Neural crest cell (in vitro differentiated cells): ENCODE measurements at regions not wholly inside any gene's neighbourhood (a gene's known extent, or its start where the extent isn't known, plus 50 kb on each side); places are given as distances from the start of the nearest gene placed in this dataset.

Source experiments
- DNase-seq: peaks from one replicate; pipeline ENCODE4 v3.0.0; 2021; ENCODE audit warnings: low read depth, mixed read lengths, low spot score
- H3K27ac Mint-ChIP-seq: one replicate; pipeline ENCODE4 v1.8.0; 2021; ENCODE audit warnings: mild to moderate bottlenecking, mixed read lengths; ENCODE audit not compliant: unreplicated experiment
- H3K27me3 Mint-ChIP-seq: 2 replicates; pipeline ENCODE4 v1.8.0; 2021; ENCODE audit warnings: low read depth, mild to moderate bottlenecking, mixed read lengths
- H3K36me3 Mint-ChIP-seq: 2 replicates; pipeline ENCODE4 v1.8.0; 2021; ENCODE audit warnings: low read depth, mild to moderate bottlenecking, mixed read lengths
- H3K4me1 Mint-ChIP-seq: 2 replicates; pipeline ENCODE4 v1.8.0; 2021; ENCODE audit warnings: mixed read lengths
- H3K4me3 Mint-ChIP-seq: one replicate; pipeline ENCODE4 v1.8.0; 2021; ENCODE audit warnings: mild to moderate bottlenecking, mixed read lengths
- H3K9me3 Mint-ChIP-seq: 2 replicates; pipeline ENCODE4 v1.8.0; 2021; ENCODE audit warnings: mixed read lengths
- CTCF ChIP-seq: fragments of 200-600 bp; sonication (generic); conservative IDR thresholded peaks from 2 replicates; pipeline ENCODE4 v1.5.0; 2021; ENCODE audit warnings: antibody characterized with exemption, mild to moderate bottlenecking

DNA sequence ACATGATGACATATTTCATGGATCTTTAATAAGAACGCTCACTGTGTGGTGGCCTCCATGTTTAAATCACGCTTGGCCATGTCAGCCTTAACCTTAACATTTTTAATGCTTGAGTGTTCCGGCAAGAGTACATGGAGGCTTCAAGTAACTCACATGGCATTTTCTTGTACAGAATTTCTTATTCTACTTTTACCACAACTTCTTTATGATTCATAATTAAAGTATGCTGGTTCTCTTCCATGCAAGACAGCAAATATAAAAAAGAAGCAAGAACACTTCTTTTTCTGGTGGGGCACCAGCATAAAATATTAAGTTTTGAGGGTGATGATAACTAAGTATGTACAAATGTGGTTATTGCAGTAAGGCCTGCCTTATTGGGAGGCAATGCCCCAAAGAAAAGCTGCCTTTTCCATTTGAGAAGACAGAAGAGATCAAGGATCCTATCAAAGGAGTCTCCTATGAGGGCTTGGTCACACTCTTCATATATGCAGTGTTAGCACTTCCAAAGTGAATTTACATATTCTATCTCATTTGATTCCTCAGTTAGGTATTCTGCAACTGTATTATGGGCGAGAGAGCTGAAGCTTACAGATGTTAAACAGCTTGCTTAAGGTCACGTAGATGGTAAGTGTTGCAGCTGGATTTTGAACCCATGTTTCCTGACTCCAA, 382.7 kb upstream of the MEF2C start:
- no peaks in the 10 kb centered on the region for H3K9me3 Mint-ChIP-seq
- H3K27me3 Mint-ChIP-seq: no peaks in the 10 kb centered on the region
- H3K36me3 Mint-ChIP-seq: no peaks in the 10 kb centered on the region
- TF ChIP-seq CTCF: no peak
- no peak for DNase-seq
- no peaks in the 10 kb centered on the region for H3K4me1 Mint-ChIP-seq
- no peak overlapping the region for H3K4me3 Mint-ChIP-seq
- H3K27ac Mint-ChIP-seq: no peak overlapping the region

GRCh38 chr5:89263846-89264245, 380.9 kb upstream of the MEF2C start:
- H3K27ac Mint-ChIP-seq: no peak overlapping the region
- H3K4me3 Mint-ChIP-seq: no peak overlapping the region
- H3K9me3 Mint-ChIP-seq: no peaks in the 10 kb centered on the region
- no peak for DNase-seq
- no peaks in the 10 kb centered on the region for H3K27me3 Mint-ChIP-seq
- no peak for TF ChIP-seq CTCF
- no peaks in the 10 kb centered on the region for H3K36me3 Mint-ChIP-seq
- no peaks in the 10 kb centered on the region for H3K4me1 Mint-ChIP-seq

- H3K27ac Mint-ChIP-seq: no peak overlapping the region
- no peaks in the 10 kb centered on the region for H3K9me3 Mint-ChIP-seq
- no peaks in the 10 kb centered on the region for H3K27me3 Mint-ChIP-seq
- DNase-seq: no peak
- H3K4me3 Mint-ChIP-seq: no peak overlapping the region
- H3K4me1 Mint-ChIP-seq: no peaks in the 10 kb centered on the region
- H3K36me3 Mint-ChIP-seq: no peaks in the 10 kb centered on the region
- no peak for TF ChIP-seq CTCF
These were observed 379.0 kb upstream of the MEF2C start for GRCh38 chr5:89262030-89262429.

DNA sequence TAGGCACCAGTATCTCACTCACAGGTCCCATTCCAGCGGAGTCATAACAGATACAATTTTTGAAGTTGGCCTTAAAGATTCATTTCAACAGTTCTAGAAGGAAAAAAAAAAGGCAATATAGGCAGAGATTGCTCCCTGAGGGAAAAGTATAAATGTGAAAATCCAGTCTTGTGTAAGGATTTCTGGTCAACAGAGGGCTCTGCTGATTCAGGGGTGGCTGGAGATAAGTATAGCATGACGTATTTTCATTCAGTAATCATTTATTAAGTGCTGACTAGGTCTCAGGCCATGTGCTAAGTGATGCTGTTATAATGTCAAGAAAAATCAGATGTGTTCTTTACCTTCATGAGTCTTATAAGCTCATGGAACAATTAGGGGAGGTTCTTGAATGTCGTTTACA, 377.3 kb upstream of the MEF2C start:
- no peak for DNase-seq
- peaks cover 4% of the 10 kb centered on the region for H3K4me1 Mint-ChIP-seq

DNA sequence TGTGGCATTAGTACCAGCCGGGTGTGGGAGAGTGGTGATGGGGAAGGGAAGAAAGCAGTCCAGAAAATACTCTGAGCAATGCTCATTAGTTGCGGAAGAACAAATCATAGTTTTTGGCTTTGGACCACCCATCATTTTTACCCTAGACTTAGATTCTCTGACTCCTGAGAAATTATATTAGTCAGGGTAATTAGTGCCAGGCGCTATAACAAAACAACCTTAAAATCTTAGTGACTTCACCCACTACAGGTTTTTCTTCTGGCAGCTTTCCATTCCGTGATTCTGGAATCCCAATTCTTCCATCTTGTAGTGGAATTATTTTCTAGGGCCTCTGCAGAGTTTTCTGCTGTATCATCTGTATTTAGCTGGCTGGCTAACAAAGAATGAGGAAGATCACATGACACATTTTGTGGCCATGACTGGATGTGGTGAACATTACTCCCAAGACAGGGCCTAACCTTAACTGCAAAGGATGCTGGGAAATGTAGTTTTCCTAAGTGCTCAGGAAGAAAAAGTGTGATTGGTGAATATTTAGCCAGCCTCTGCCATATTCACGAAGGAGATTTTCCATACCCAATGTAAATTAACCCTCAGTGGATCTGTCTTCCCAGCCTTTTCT, 373.0 kb upstream of the MEF2C start:
- DNase-seq: no peak
- Mint-ChIP-seq H3K27ac (no peak overlapping the region), H3K36me3 (no peaks in the 10 kb centered on the region), H3K4me3 (no peak overlapping the region), H3K27me3 (no peaks in the 10 kb centered on the region), H3K4me1 (peaks cover 13% of the 10 kb centered on the region), H3K9me3 (no peaks in the 10 kb centered on the region)
- no peak for TF ChIP-seq CTCF

More for the DNA sequence above, 377.3 kb upstream of the MEF2C start:
- Mint-ChIP-seq H3K4me3 (no peak overlapping the region), H3K27me3 (no peaks in the 10 kb centered on the region), H3K9me3 (no peaks in the 10 kb centered on the region), H3K36me3 (no peaks in the 10 kb centered on the region), H3K27ac (no peak overlapping the region)
- TF ChIP-seq CTCF: no peak
